ENCODE measurements at regions not wholly inside any gene's neighbourhood (a gene's known extent, or its start where the extent isn't known, plus 50 kb on each side); places are given as distances from the start of the nearest gene placed in this dataset.

- TF ChIP-seq CTCF (IDR thresholded peaks at IDR 0.05) (no peak), PBX3 (IDR thresholded peaks at IDR 0.05) (peak; percentile 94), MEF2A (IDR thresholded peaks at IDR 0.05; ENCODE audit: borderline replicate concordance, low read depth) (no peak), JUND (IDR thresholded peaks at IDR 0.05) (peak; percentile 90), EZH2phosphoT487 (IDR thresholded peaks at IDR 0.05; ENCODE audit: borderline replicate concordance, low read depth) (no peak), POLR2AphosphoS5 (IDR thresholded peaks at IDR 0.05; ENCODE audit: low read depth, low read length) (peak; percentile 69; the same call in 1 of the 2 replicates), RXRA (IDR thresholded peaks at IDR 0.05; ENCODE audit: borderline replicate concordance, low read depth) (no peak), RCOR1 (IDR thresholded peaks at IDR 0.05; ENCODE audit: low read length) (no peak), REST (IDR thresholded peaks at IDR 0.05; ENCODE audit: low read depth, low read length) (no peak), GABPA (IDR thresholded peaks at IDR 0.05; ENCODE audit: low read depth) (no peak), FOSL2 (IDR thresholded peaks at IDR 0.05; ENCODE audit: borderline replicate concordance, low read depth) (peak; percentile 54; the same call in 1 of the 2 replicates), EP300 (IDR thresholded peaks at IDR 0.05; ENCODE audit: borderline replicate concordance in 1 of 2, low read depth in 1 of 2, low read length in 1 of 2) (peak; percentile 58 to 93; a peak in 3 of 4 replicates), USF2 (IDR thresholded peaks at IDR 0.05; ENCODE audit: borderline replicate concordance, low read depth, low read length) (no peak), GATA2 (CRISPR knock-in tag; IDR thresholded peaks at IDR 0.05) (no peak)
Measured at GRCh38 chr5:106097340-106097739, 1573.4 kb downstream of the EFNA5 start.
